ENCODE measurements at regions not wholly inside any gene's neighbourhood (a gene's known extent, or its start where the extent isn't known, plus 50 kb on each side); places are given as distances from the start of the nearest gene placed in this dataset.

- Histone ChIP-seq H3K9me3 (replicated peaks in 1 of 2; ENCODE audit: control insufficient read depth in 2 of 2, insufficient read depth in 1 of 2, low read depth in 1 of 2, low read length in 2 of 2) (no peaks in the 10 kb centered on the region), H2BK15ac (ENCODE audit: low read length) (peak overlapping the region; percentile 40), H4K8ac (ENCODE audit: low read depth, low read length) (no peak overlapping the region), H3K4ac (ENCODE audit: low read length) (no peak overlapping the region), H3K27me3 (ENCODE audit: control insufficient read depth in 3 of 3, insufficient read depth in 3 of 3, low read depth in 1 of 3, low read length in 3 of 3) (no peaks in the 10 kb centered on the region), H3K4me2 (ENCODE audit: insufficient read depth, low read length, poor library complexity, severe bottlenecking) (no peak overlapping the region), H3K79me1 (ENCODE audit: low read depth, low read length) (peaks cover 26% of the 10 kb centered on the region), H3K18ac (ENCODE audit: low read length) (peak overlapping the region; percentile 76), H3K14ac (ENCODE audit: low read length) (peak overlapping the region; percentile 61), H4K91ac (ENCODE audit: low read depth, low read length, poor library complexity) (peak overlapping the region; percentile 33), H3K4me1 (ENCODE audit: control insufficient read depth in 2 of 2, insufficient read depth in 1 of 2, low read depth in 1 of 2, low read length in 2 of 2) (peaks cover 52 to 53% of the 10 kb centered on the region in 2 donors), H3K23ac (ENCODE audit: low read depth, low read length, poor library complexity) (no peak overlapping the region), H2BK5ac (ENCODE audit: low read length) (peak overlapping the region; percentile 42), H2BK120ac (ENCODE audit: low read depth, low read length) (no peak overlapping the region), H2BK12ac (ENCODE audit: low read length) (no peak overlapping the region), H3K4me3 (ENCODE audit: low read length in 2 of 2) (no peak overlapping the region), H2AFZ (ENCODE audit: low read length) (no peak overlapping the region), H3K36me3 (replicated peaks in 1 of 2; ENCODE audit: control insufficient read depth in 2 of 2, insufficient read depth in 2 of 2, low read length in 2 of 2) (peaks cover 1 to 5% of the 10 kb centered on the region in 2 donors), H3K27ac (replicated peaks; ENCODE audit: low read length) (peak overlapping the region; percentile 61), H3K9ac (ENCODE audit: low read depth, low read length, poor library complexity) (peak overlapping the region; percentile 39), H2AK5ac (ENCODE audit: low read depth, low read length) (peak overlapping the region; percentile 74)
- WGBS, 2 donors (ENCODE audit: extremely low coverage in 2 of 2, insufficient read length in 2 of 2, insufficient replicate concordance in 1 of 2) = no CpG with 5 or more reads among the region's 31 CpGs
- DNase-seq (ENCODE audit: low spot score) = no peak
Observed at GRCh38 chr17:77423589-77424451, 283.1 kb downstream of the SEC14L1 start.

- no peak overlapping the region for H2BK12ac ChIP-seq (ENCODE audit: low read length)
- H2BK15ac ChIP-seq (ENCODE audit: low read length) = no peak overlapping the region
- H3K14ac ChIP-seq (ENCODE audit: low read length) = peak overlapping the region; percentile 49
- no peak overlapping the region for H4K91ac ChIP-seq (ENCODE audit: low read depth, low read length, poor library complexity)
- no peak for DNase-seq (ENCODE audit: low spot score)
- H2AK5ac ChIP-seq (ENCODE audit: low read depth, low read length) = peak overlapping the region; percentile 88
- WGBS, 2 donors (ENCODE audit: extremely low coverage in 2 of 2, insufficient read length in 2 of 2, insufficient replicate concordance in 1 of 2) = no CpG with 5 or more reads among the region's 21 CpGs
- no peak overlapping the region for H3K4ac ChIP-seq (ENCODE audit: low read length)
- H3K27ac ChIP-seq (replicated peaks; ENCODE audit: low read length) = peak overlapping the region; percentile 51
- no peak overlapping the region for H3K23ac ChIP-seq (ENCODE audit: low read depth, low read length, poor library complexity)
- no peak overlapping the region for H2BK120ac ChIP-seq (ENCODE audit: low read depth, low read length)
- peak overlapping the region; percentile 93 for H3K18ac ChIP-seq (ENCODE audit: low read length)
- H4K8ac ChIP-seq (ENCODE audit: low read depth, low read length) = no peak overlapping the region
- H3K36me3 ChIP-seq (replicated peaks in 1 of 2; ENCODE audit: control insufficient read depth in 2 of 2, insufficient read depth in 2 of 2, low read length in 2 of 2) = peaks cover 1 to 5% of the 10 kb centered on the region in 2 donors
- no peak overlapping the region for H3K4me2 ChIP-seq (ENCODE audit: insufficient read depth, low read length, poor library complexity, severe bottlenecking)
- peak overlapping the region; percentile 62 for H2AFZ ChIP-seq (ENCODE audit: low read length)
- no peaks in the 10 kb centered on the region for H3K9me3 ChIP-seq (replicated peaks in 1 of 2; ENCODE audit: control insufficient read depth in 2 of 2, insufficient read depth in 1 of 2, low read depth in 1 of 2, low read length in 2 of 2)
- no peaks in the 10 kb centered on the region for H3K27me3 ChIP-seq (ENCODE audit: control insufficient read depth in 3 of 3, insufficient read depth in 3 of 3, low read depth in 1 of 3, low read length in 3 of 3)
- no peak overlapping the region for H3K4me3 ChIP-seq (ENCODE audit: low read length in 2 of 2)
- H3K4me1 ChIP-seq (ENCODE audit: control insufficient read depth in 2 of 2, insufficient read depth in 1 of 2, low read depth in 1 of 2, low read length in 2 of 2) = peaks cover 46 to 50% of the 10 kb centered on the region in 2 donors
- peak overlapping the region; percentile 62 for H2BK5ac ChIP-seq (ENCODE audit: low read length)
- no peak overlapping the region for H3K9ac ChIP-seq (ENCODE audit: low read depth, low read length, poor library complexity)
- H3K79me1 ChIP-seq (ENCODE audit: low read depth, low read length) = peaks cover 29% of the 10 kb centered on the region
Observed at GRCh38 chr17:77424585-77425344, 284.0 kb downstream of the SEC14L1 start.

GRCh38 chr17:77425348-77425747, 284.6 kb downstream of the SEC14L1 start:
- Histone ChIP-seq H2BK120ac (ENCODE audit: low read depth, low read length) (no peak overlapping the region), H2AFZ (ENCODE audit: low read length) (peak overlapping the region; percentile 62), H3K36me3 (replicated peaks in 1 of 2; ENCODE audit: control insufficient read depth in 2 of 2, insufficient read depth in 2 of 2, low read length in 2 of 2) (peaks cover 1 to 5% of the 10 kb centered on the region in 2 donors), H3K27me3 (ENCODE audit: control insufficient read depth in 3 of 3, insufficient read depth in 3 of 3, low read depth in 1 of 3, low read length in 3 of 3) (no peaks in the 10 kb centered on the region), H2AK5ac (ENCODE audit: low read depth, low read length) (peak overlapping the region; percentile 88), H3K9me3 (replicated peaks in 1 of 2; ENCODE audit: control insufficient read depth in 2 of 2, insufficient read depth in 1 of 2, low read depth in 1 of 2, low read length in 2 of 2) (no peaks in the 10 kb centered on the region), H3K9ac (ENCODE audit: low read depth, low read length, poor library complexity) (peak overlapping the region; percentile 74), H4K8ac (ENCODE audit: low read depth, low read length) (no peak overlapping the region), H3K14ac (ENCODE audit: low read length) (peak overlapping the region; percentile 49), H3K27ac (replicated peaks; ENCODE audit: low read length) (peak overlapping the region; percentile 59), H2BK5ac (ENCODE audit: low read length) (peak overlapping the region; percentile 62), H3K4me1 (ENCODE audit: control insufficient read depth in 2 of 2, insufficient read depth in 1 of 2, low read depth in 1 of 2, low read length in 2 of 2) (peaks cover 44 to 49% of the 10 kb centered on the region in 2 donors), H3K4ac (ENCODE audit: low read length) (no peak overlapping the region), H4K91ac (ENCODE audit: low read depth, low read length, poor library complexity) (peak overlapping the region; percentile 38), H3K4me3 (ENCODE audit: low read length in 2 of 2) (no peak overlapping the region), H2BK12ac (ENCODE audit: low read length) (no peak overlapping the region), H2BK15ac (ENCODE audit: low read length) (peak overlapping the region; percentile 50), H3K79me1 (ENCODE audit: low read depth, low read length) (peaks cover 30% of the 10 kb centered on the region), H3K23ac (ENCODE audit: low read depth, low read length, poor library complexity) (no peak overlapping the region), H3K4me2 (ENCODE audit: insufficient read depth, low read length, poor library complexity, severe bottlenecking) (no peak overlapping the region), H3K18ac (ENCODE audit: low read length) (peak overlapping the region; percentile 93)
- no peak for DNase-seq (ENCODE audit: low spot score)
- WGBS, 2 donors (ENCODE audit: extremely low coverage in 2 of 2, insufficient read length in 2 of 2, insufficient replicate concordance in 1 of 2) = no CpG with 5 or more reads among the region's 9 CpGs
